HG03175 (cell line): ENCODE measurements at regions not wholly inside any gene's neighbourhood (a gene's known extent, or its start where the extent isn't known, plus 50 kb on each side); places are given as distances from the start of the nearest gene placed in this dataset.

Source experiments
- ATAC-seq: cut with Tn5 transposase; IDR thresholded peaks from one replicate; pipeline ENCODE4 v1.9.1; 2021; ENCODE audit warnings: mild to moderate bottlenecking, moderate library complexity; ENCODE audit not compliant: unreplicated experiment

DNA sequence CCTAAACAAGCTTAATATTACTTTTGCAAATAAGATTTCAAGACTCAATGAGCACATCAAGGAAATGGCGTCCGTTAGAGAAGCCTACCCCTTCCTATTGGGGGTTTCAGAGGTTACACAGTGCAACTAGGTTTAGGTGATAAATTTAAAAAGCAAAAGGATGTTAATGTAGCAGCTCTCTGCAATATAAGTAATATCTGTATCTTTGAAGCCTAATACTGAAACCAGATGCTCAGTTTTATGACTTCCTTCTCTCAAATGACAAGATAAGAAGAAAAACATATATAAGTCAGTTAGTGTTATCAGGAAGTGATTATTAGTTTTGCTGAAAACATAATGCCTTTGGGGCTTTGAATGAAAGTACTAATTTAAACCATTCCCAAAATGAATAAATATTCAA, 54.3 kb upstream of the MED13 start:
- peak; percentile 62 for ATAC-seq
